ENCODE measurements at regions not wholly inside any gene's neighbourhood (a gene's known extent, or its start where the extent isn't known, plus 50 kb on each side); places are given as distances from the start of the nearest gene placed in this dataset.

DNA sequence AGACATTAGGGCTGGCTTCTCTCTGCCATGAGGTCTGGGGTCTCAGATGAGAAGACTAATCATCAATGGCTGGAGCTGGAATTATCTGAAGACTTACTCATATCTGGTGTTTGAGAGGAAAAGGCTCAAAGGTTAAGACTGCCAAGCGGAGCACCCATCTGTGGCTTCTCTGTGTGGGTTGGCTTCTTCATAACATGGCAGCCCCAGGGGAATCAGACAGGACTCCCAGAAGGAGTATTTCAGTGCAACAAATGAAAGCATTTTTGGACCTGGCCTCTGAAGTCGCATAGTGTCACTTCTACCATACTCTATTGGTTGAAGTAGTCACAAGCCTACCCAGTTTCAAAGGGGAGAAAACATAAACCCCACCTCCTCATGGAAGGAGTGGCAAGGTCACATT lies 171.8 kb upstream of the KRR1 start:
- intact Hi-C loops (cut with DNase I): no loop called here
- Histone ChIP-seq H3K4me3 (no peak overlapping the region), H3K36me3 (no peaks in the 10 kb centered on the region), H3K9ac (ENCODE audit: low read depth in 2 of 2, low read length in 2 of 2) (no peak overlapping the region), H3K27ac (no peak overlapping the region), H3K4me1 (no peaks in the 10 kb centered on the region), H3K9me3 (no peaks in the 10 kb centered on the region), H3K27me3 (no peaks in the 10 kb centered on the region)
- DNase-seq: no peak
- TF ChIP-seq, protein P1, sequence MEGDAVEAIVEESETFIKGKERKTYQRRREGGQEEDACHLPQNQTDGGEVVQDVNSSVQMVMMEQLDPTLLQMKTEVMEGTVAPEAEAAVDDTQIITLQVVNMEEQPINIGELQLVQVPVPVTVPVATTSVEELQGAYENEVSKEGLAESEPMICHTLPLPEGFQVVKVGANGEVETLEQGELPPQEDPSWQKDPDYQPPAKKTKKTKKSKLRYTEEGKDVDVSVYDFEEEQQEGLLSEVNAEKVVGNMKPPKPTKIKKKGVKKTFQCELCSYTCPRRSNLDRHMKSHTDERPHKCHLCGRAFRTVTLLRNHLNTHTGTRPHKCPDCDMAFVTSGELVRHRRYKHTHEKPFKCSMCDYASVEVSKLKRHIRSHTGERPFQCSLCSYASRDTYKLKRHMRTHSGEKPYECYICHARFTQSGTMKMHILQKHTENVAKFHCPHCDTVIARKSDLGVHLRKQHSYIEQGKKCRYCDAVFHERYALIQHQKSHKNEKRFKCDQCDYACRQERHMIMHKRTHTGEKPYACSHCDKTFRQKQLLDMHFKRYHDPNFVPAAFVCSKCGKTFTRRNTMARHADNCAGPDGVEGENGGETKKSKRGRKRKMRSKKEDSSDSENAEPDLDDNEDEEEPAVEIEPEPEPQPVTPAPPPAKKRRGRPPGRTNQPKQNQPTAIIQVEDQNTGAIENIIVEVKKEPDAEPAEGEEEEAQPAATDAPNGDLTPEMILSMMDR (IDR thresholded peaks at IDR 0.05): no peak

DNA sequence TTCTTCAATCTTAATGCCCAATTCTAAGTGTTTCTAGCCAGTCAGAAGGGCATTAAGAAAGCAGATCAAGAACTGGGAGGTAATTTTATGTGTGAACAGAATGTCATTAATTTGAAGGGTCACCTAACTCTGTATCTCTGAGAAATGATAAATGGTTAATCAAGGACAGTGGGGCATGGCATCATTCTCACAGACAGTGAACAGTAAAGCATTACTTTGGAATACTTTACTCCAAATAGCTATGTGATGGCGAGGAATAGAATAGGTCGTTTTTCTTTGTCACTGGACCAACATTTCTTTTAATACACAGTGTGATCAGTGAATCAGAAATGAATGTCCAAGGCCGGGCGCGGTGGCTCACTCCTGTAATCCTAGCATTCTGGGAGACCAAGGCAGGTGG lies 166.1 kb upstream of the KRR1 start:
- TF ChIP-seq, protein P1 (IDR thresholded peaks at IDR 0.05): no peak
- intact Hi-C loops (cut with DNase I): no loop called here
- no peak overlapping the region for H3K27ac ChIP-seq

GRCh38 chr12:75674393-75674792 lies 163.0 kb upstream of the KRR1 start:
- H3K27ac ChIP-seq: no peak overlapping the region
- TF ChIP-seq, protein P1 (IDR thresholded peaks at IDR 0.05): no peak
- H3K9ac ChIP-seq (ENCODE audit: low read depth in 2 of 2, low read length in 2 of 2): no peak overlapping the region
- H3K36me3 ChIP-seq: no peaks in the 10 kb centered on the region
- no peak overlapping the region for H3K4me3 ChIP-seq
- H3K27me3 ChIP-seq: no peaks in the 10 kb centered on the region
- no peak for DNase-seq
- H3K4me1 ChIP-seq: no peaks in the 10 kb centered on the region
- H3K9me3 ChIP-seq: no peaks in the 10 kb centered on the region
- intact Hi-C loops (cut with DNase I): no loop called here

More for the DNA sequence above, 166.1 kb upstream of the KRR1 start:
- H3K4me1 ChIP-seq: no peaks in the 10 kb centered on the region
- H3K9me3 ChIP-seq: no peaks in the 10 kb centered on the region
- H3K4me3 ChIP-seq: no peak overlapping the region
- no peak for DNase-seq
- H3K9ac ChIP-seq (ENCODE audit: low read depth in 2 of 2, low read length in 2 of 2): no peak overlapping the region
- H3K27me3 ChIP-seq: no peaks in the 10 kb centered on the region
- no peaks in the 10 kb centered on the region for H3K36me3 ChIP-seq

- no peaks in the 10 kb centered on the region for H3K27me3 ChIP-seq
- no peaks in the 10 kb centered on the region for H3K4me1 ChIP-seq
- no peak overlapping the region for H3K9ac ChIP-seq (ENCODE audit: low read depth in 2 of 2, low read length in 2 of 2)
- no peaks in the 10 kb centered on the region for H3K36me3 ChIP-seq
- H3K9me3 ChIP-seq: no peaks in the 10 kb centered on the region
- TF ChIP-seq, protein P1 (IDR thresholded peaks at IDR 0.05): no peak
- H3K4me3 ChIP-seq: no peak overlapping the region
- no peak for DNase-seq
- H3K27ac ChIP-seq: no peak overlapping the region
- intact Hi-C loops (cut with DNase I): no loop called here
These were observed 160.8 kb upstream of the KRR1 start for GRCh38 chr12:75672200-75672599.

- DNase-seq: no peak
- Histone ChIP-seq H3K9me3 (no peaks in the 10 kb centered on the region), H3K9ac (ENCODE audit: low read depth in 2 of 2, low read length in 2 of 2) (no peak overlapping the region), H3K27me3 (no peaks in the 10 kb centered on the region), H3K36me3 (no peaks in the 10 kb centered on the region), H3K4me1 (peaks cover 4% of the 10 kb centered on the region), H3K4me3 (no peak overlapping the region), H3K27ac (no peak overlapping the region)
- intact Hi-C loops (cut with DNase I): no loop called here
- TF ChIP-seq, protein P1 (IDR thresholded peaks at IDR 0.05): no peak
These were observed 158.8 kb upstream of the KRR1 start for GRCh38 chr12:75670216-75670615.

- H3K27ac ChIP-seq: peak overlapping the region; percentile 8
- TF ChIP-seq, protein P1 (IDR thresholded peaks at IDR 0.05): no peak
- intact Hi-C loops (cut with DNase I): no loop called here
These were observed 155.5 kb upstream of the KRR1 start for GRCh38 chr12:75666939-75667334.

More at GRCh38 chr12:75666939-75667334, 155.5 kb upstream of the KRR1 start:
- peaks cover 4% of the 10 kb centered on the region for H3K4me1 ChIP-seq
- H3K36me3 ChIP-seq: no peaks in the 10 kb centered on the region
- peak overlapping the region in 1 of 2 donors; percentile 40 for H3K9ac ChIP-seq (ENCODE audit: low read depth in 2 of 2, low read length in 2 of 2)
- H3K9me3 ChIP-seq: no peaks in the 10 kb centered on the region
- no peak overlapping the region for H3K4me3 ChIP-seq
- DNase-seq: no peak
- no peaks in the 10 kb centered on the region for H3K27me3 ChIP-seq

Data from colonic mucosa (tissue), 4 donors.